K562 (cell line): ENCODE measurements at regions not wholly inside any gene's neighbourhood (a gene's known extent, or its start where the extent isn't known, plus 50 kb on each side); places are given as distances from the start of the nearest gene placed in this dataset.
A peak's percentile ranks its signal among the peaks of the same experiment; 100 is the strongest.

Experiments
- TF ChIP-seq, protein P1 (sequence below), 2 experiments: fragments of 450-650 bp; formaldehyde crosslinking in 1 of 2; IDR thresholded peaks; 2 replicates each; pipeline versions ENCODE4 v1.4.0 to v1.6.1; 2014 to 2020; ENCODE audit warnings: mild to moderate bottlenecking in 2 of 2, borderline replicate concordance in 1 of 2, low read depth in 1 of 2

DNA sequence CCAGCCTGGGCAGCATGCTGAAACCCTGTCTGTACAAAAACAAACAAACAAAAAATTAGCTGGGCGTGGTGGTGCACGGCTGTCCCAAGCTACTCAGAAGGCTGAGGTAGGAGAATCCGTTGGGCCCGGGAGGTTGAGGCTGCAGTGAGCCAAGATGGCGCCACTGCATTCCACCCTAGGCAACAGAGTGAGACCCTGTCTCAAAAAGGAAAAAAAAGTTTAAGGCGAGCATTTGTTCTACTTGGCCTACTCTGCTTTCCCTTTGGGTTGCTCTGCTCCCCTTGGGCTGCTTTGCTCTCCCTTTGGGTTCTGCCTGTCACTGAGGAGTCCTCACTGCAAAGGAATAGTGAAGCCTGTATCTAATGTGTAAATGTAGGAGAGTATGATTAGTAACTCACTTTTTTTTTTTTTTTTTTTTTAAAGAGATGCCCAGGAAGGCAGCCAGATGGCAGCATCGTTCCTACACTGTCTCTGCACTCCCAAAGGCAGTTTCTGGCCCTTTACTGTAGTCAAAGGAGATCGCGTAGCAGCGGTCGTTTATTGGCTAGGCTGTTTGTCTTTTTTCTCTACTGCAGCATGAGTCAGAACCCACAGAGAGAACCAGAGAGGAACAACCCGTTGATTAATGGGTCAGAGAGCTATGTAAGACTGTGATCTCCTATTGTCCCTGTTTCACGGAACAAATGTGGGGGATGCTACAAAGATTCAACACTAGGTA, 118.3 kb upstream of the CWC22 start (continued):
- TF ChIP-seq, protein P1, sequence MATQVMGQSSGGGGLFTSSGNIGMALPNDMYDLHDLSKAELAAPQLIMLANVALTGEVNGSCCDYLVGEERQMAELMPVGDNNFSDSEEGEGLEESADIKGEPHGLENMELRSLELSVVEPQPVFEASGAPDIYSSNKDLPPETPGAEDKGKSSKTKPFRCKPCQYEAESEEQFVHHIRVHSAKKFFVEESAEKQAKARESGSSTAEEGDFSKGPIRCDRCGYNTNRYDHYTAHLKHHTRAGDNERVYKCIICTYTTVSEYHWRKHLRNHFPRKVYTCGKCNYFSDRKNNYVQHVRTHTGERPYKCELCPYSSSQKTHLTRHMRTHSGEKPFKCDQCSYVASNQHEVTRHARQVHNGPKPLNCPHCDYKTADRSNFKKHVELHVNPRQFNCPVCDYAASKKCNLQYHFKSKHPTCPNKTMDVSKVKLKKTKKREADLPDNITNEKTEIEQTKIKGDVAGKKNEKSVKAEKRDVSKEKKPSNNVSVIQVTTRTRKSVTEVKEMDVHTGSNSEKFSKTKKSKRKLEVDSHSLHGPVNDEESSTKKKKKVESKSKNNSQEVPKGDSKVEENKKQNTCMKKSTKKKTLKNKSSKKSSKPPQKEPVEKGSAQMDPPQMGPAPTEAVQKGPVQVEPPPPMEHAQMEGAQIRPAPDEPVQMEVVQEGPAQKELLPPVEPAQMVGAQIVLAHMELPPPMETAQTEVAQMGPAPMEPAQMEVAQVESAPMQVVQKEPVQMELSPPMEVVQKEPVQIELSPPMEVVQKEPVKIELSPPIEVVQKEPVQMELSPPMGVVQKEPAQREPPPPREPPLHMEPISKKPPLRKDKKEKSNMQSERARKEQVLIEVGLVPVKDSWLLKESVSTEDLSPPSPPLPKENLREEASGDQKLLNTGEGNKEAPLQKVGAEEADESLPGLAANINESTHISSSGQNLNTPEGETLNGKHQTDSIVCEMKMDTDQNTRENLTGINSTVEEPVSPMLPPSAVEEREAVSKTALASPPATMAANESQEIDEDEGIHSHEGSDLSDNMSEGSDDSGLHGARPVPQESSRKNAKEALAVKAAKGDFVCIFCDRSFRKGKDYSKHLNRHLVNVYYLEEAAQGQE (IDR thresholded peaks at IDR 0.05; ENCODE audit: borderline replicate concordance) = peak; percentile 36; the same call in 1 of the 2 replicates
- TF ChIP-seq, protein P1 (CRISPR knock-in tag; IDR thresholded peaks at IDR 0.05; ENCODE audit: low read depth) = no peak
